Mesothelial cell of epicardium (in vitro differentiated cells): ENCODE measurements at regions not wholly inside any gene's neighbourhood (a gene's known extent, or its start where the extent isn't known, plus 50 kb on each side); places are given as distances from the start of the nearest gene placed in this dataset.
"Not testable (repeated sequence)": the region's sequence is repeated elsewhere in the genome, so short reads cannot be mapped to it uniquely, and the experiment has no call there.

Source experiments
- DNase-seq, 2 experiments: peaks; one replicate each; pipeline ENCODE4 v3.0.0; 2021; ENCODE audit warnings: low spot score in 2 of 2; ENCODE audit not compliant: unreplicated experiment in 2 of 2
- H3K27ac Mint-ChIP-seq: 2 replicates; pipeline ENCODE4 v1.8.0; 2021; ENCODE audit warnings: mixed read lengths
- H3K27me3 Mint-ChIP-seq: 2 replicates; pipeline ENCODE4 v1.8.0; 2021; ENCODE audit warnings: low read depth, mixed read lengths
- H3K36me3 Mint-ChIP-seq: 2 replicates; pipeline ENCODE4 v1.8.0; 2021; ENCODE audit warnings: mixed read lengths
- H3K4me1 Mint-ChIP-seq: 2 replicates; pipeline ENCODE4 v1.8.0; 2021; ENCODE audit warnings: mixed read lengths
- H3K4me3 Mint-ChIP-seq: 2 replicates; pipeline ENCODE4 v1.8.0; 2021; ENCODE audit warnings: mild to moderate bottlenecking, moderate library complexity, mixed read lengths
- H3K9me3 Mint-ChIP-seq: 2 replicates; pipeline ENCODE4 v1.8.0; 2021; ENCODE audit warnings: mixed read lengths
- CTCF ChIP-seq: fragments of 200-600 bp; sonication (generic); IDR thresholded peaks from one replicate; pipeline ENCODE4 v1.5.0; 2021; ENCODE audit warnings: antibody characterized with exemption; ENCODE audit not compliant: unreplicated experiment

GRCh38 chr13:83086948-83087347 lies 795.3 kb downstream of the SLITRK1 start:
- Mint-ChIP-seq H3K27me3 (no peaks in the 10 kb centered on the region), H3K9me3 (peaks cover 29% of the 10 kb centered on the region), H3K27ac (no peak overlapping the region), H3K4me3 (no peak overlapping the region), H3K4me1 (no peaks in the 10 kb centered on the region), H3K36me3 (peaks cover 7% of the 10 kb centered on the region)
- TF ChIP-seq CTCF = no peak
- DNase-seq = no peak

- no peak overlapping the region for H3K27ac Mint-ChIP-seq
- DNase-seq = no peak
- H3K4me3 Mint-ChIP-seq = no peak overlapping the region
- H3K4me1 Mint-ChIP-seq = no peaks in the 10 kb centered on the region
- no peak for TF ChIP-seq CTCF
- H3K36me3 Mint-ChIP-seq = peaks cover 7% of the 10 kb centered on the region
- peaks cover 28% of the 10 kb centered on the region for H3K9me3 Mint-ChIP-seq
- no peaks in the 10 kb centered on the region for H3K27me3 Mint-ChIP-seq
Observed at GRCh38 chr13:83086088-83086487, 796.2 kb downstream of the SLITRK1 start.

GRCh38 chr13:83085186-83085900 lies 796.9 kb downstream of the SLITRK1 start:
- Mint-ChIP-seq H3K27ac (no peak overlapping the region), H3K4me3 (no peak overlapping the region), H3K4me1 (no peaks in the 10 kb centered on the region), H3K27me3 (no peaks in the 10 kb centered on the region), H3K9me3 (peaks cover 20% of the 10 kb centered on the region), H3K36me3 (peaks cover 4% of the 10 kb centered on the region)
- TF ChIP-seq CTCF = no peak
- DNase-seq = no peak

GRCh38 chr13:83077499-83077898 lies 804.8 kb downstream of the SLITRK1 start:
- DNase-seq = no peak
- Mint-ChIP-seq H3K9me3 (peaks cover 19% of the 10 kb centered on the region), H3K4me1 (no peaks in the 10 kb centered on the region), H3K36me3 (no peaks in the 10 kb centered on the region), H3K27me3 (no peaks in the 10 kb centered on the region), H3K4me3 (no peak overlapping the region), H3K27ac (no peak overlapping the region)
- no peak for TF ChIP-seq CTCF

GRCh38 chr13:83073930-83074329 lies 808.3 kb downstream of the SLITRK1 start:
- peaks cover 19% of the 10 kb centered on the region for H3K9me3 Mint-ChIP-seq
- H3K4me3 Mint-ChIP-seq, H3K27me3 Mint-ChIP-seq, DNase-seq, H3K4me1 Mint-ChIP-seq, H3K27ac Mint-ChIP-seq, H3K36me3 Mint-ChIP-seq: not testable (repeated sequence)

- Mint-ChIP-seq H3K27me3 (peaks cover 4% of the 10 kb centered on the region), H3K27ac (no peak overlapping the region), H3K4me3 (no peak overlapping the region), H3K4me1 (peaks cover 6% of the 10 kb centered on the region), H3K36me3 (no peaks in the 10 kb centered on the region), H3K9me3 (no peaks in the 10 kb centered on the region)
- no peak for TF ChIP-seq CTCF
- DNase-seq = no peak
Observed at GRCh38 chr13:83065108-83065507, 817.2 kb downstream of the SLITRK1 start.
